H9 (cell line): ENCODE measurements at regions not wholly inside any gene's neighbourhood (a gene's known extent, or its start where the extent isn't known, plus 50 kb on each side); places are given as distances from the start of the nearest gene placed in this dataset.

ENCODE experiments used
- DNase-seq: peaks from one replicate; pipeline ENCODE4 v3.0.0-alpha.2; 2017
- H2AFZ ChIP-seq: one replicate; pipeline ENCODE4 v1.6.1; 2013; ENCODE audit warnings: mild to moderate bottlenecking, low read length, control low read depth, moderate library complexity
- H2AK5ac ChIP-seq: 2 replicates; pipeline ENCODE4 v1.6.1; 2013; ENCODE audit warnings: low read length, control low read depth, mixed read lengths; ENCODE audit not compliant: insufficient read length
- H2BK120ac ChIP-seq: one replicate; pipeline ENCODE4 v1.6.1; 2013; ENCODE audit warnings: low read depth, mild to moderate bottlenecking, low read length, control low read depth, inconsistent platforms; ENCODE audit not compliant: poor library complexity, severe bottlenecking
- H2BK12ac ChIP-seq: 2 replicates; pipeline ENCODE4 v1.6.1; 2013; ENCODE audit warnings: low read length, control low read depth, mixed read lengths, low read depth; ENCODE audit not compliant: insufficient read length
- H2BK15ac ChIP-seq: 2 replicates; pipeline ENCODE4 v1.6.1; 2013; ENCODE audit warnings: low read depth, low read length, control low read depth
- H2BK20ac ChIP-seq: one replicate; pipeline ENCODE4 v1.6.1; 2013; ENCODE audit warnings: low read depth, mild to moderate bottlenecking, low read length, control low read depth, inconsistent platforms; ENCODE audit not compliant: poor library complexity, severe bottlenecking
- H2BK5ac ChIP-seq: 2 replicates; pipeline ENCODE4 v1.6.1; 2013; ENCODE audit warnings: low read length, control low read depth, mixed read lengths; ENCODE audit not compliant: insufficient read length
- H3K14ac ChIP-seq: 2 replicates; pipeline ENCODE4 v1.6.1; 2013; ENCODE audit warnings: low read length, control low read depth; ENCODE audit not compliant: insufficient read depth
- H3K18ac ChIP-seq: 2 replicates; pipeline ENCODE4 v1.6.1; 2013; ENCODE audit warnings: low read depth, mild to moderate bottlenecking, mixed read lengths, low read length, control low read depth; ENCODE audit not compliant: insufficient read length
- H3K23ac ChIP-seq: 2 replicates; pipeline ENCODE4 v1.6.1; 2013; ENCODE audit warnings: low read length, control low read depth, mixed read lengths, low read depth; ENCODE audit not compliant: insufficient read length
- H3K23me2 ChIP-seq: 2 replicates; pipeline ENCODE4 v1.6.1; 2013; ENCODE audit warnings: low read depth, mild to moderate bottlenecking, mixed read lengths, low read length, control low read depth; ENCODE audit not compliant: insufficient read length, poor library complexity, severe bottlenecking
- H3K27ac ChIP-seq: 2 replicates; pipeline ENCODE4 v1.5.1; 2013; ENCODE audit warnings: low read length, control low read depth, mixed read lengths, low read depth; ENCODE audit not compliant: insufficient read length
- H3K27me3 ChIP-seq: 2 replicates; pipeline ENCODE4 v1.6.1; 2013; ENCODE audit warnings: low read length, control low read depth, inconsistent platforms; ENCODE audit not compliant: insufficient read depth
- H3K4ac ChIP-seq: 2 replicates; pipeline ENCODE4 v1.6.1; 2013; ENCODE audit warnings: low read depth, mild to moderate bottlenecking, control low read depth, inconsistent platforms, low read length, moderate library complexity
- H3K4me1 ChIP-seq: 2 replicates; pipeline ENCODE4 v1.6.1; 2013; ENCODE audit warnings: low read length, control low read depth, inconsistent platforms; ENCODE audit not compliant: insufficient read depth
- H3K4me2 ChIP-seq: 2 replicates; pipeline ENCODE4 v1.6.1; 2013; ENCODE audit warnings: low read length, control low read depth, mixed read lengths; ENCODE audit not compliant: insufficient read length, insufficient read depth
- H3K56ac ChIP-seq: 2 replicates; pipeline ENCODE4 v1.6.1; 2013; ENCODE audit warnings: low read depth, mild to moderate bottlenecking, mixed read lengths, low read length, control low read depth; ENCODE audit not compliant: insufficient read length
- H3K79me1 ChIP-seq: 2 replicates; pipeline ENCODE4 v1.6.1; 2013; ENCODE audit warnings: low read depth, mild to moderate bottlenecking, moderate library complexity, low read length, control low read depth, inconsistent platforms; ENCODE audit not compliant: insufficient read depth, poor library complexity, severe bottlenecking
- H3K79me2 ChIP-seq: 2 replicates; pipeline ENCODE4 v1.6.1; 2013; ENCODE audit warnings: low read length, control low read depth, inconsistent platforms; ENCODE audit not compliant: insufficient read depth
- H3K9ac ChIP-seq: 2 replicates; pipeline ENCODE4 v1.6.1; 2013; ENCODE audit warnings: low read length, control low read depth, mixed read lengths; ENCODE audit not compliant: insufficient read length; ENCODE audit errors: extremely low read depth
- H3K9me3 ChIP-seq: one replicate; pipeline ENCODE4 v1.6.1; 2013; ENCODE audit warnings: low read depth, low read length, inconsistent platforms; ENCODE audit not compliant: control insufficient read depth
- H3T11ph ChIP-seq: one replicate; pipeline ENCODE4 v1.6.1; 2013; ENCODE audit warnings: mild to moderate bottlenecking, low read length, control low read depth, inconsistent platforms
- H4K20me1 ChIP-seq: one replicate; pipeline ENCODE4 v1.6.1; 2013; ENCODE audit not compliant: control insufficient read depth, insufficient read length, insufficient read depth
- H4K5ac ChIP-seq: 2 replicates; pipeline ENCODE4 v1.6.1; 2013; ENCODE audit warnings: low read depth, mild to moderate bottlenecking, mixed read lengths, low read length, control low read depth; ENCODE audit not compliant: insufficient read length
- H4K8ac ChIP-seq: replicated peaks from 2 replicates; pipeline ENCODE4 v1.6.1; 2013; ENCODE audit warnings: low read length, control low read depth, mixed read lengths, low read depth; ENCODE audit not compliant: insufficient read length
- H4K91ac ChIP-seq: 2 replicates; pipeline ENCODE4 v1.6.1; 2013; ENCODE audit warnings: low read depth, mild to moderate bottlenecking, moderate library complexity, mixed read lengths, low read length, control low read depth; ENCODE audit not compliant: insufficient read length
- H3K27ac Mint-ChIP-seq, 3 experiments: 2 replicates in 2 of 3; 3 replicates in 1 of 3; pipeline ENCODE4 v1.8.0; 2020 to 2021; ENCODE audit warnings: mixed read lengths in 3 of 3, mild to moderate bottlenecking in 1 of 3, moderate library complexity in 1 of 3
- H3K27me3 Mint-ChIP-seq: 2 replicates; pipeline ENCODE4 v1.8.0; 2021; ENCODE audit warnings: low read depth, mild to moderate bottlenecking, moderate library complexity, mixed read lengths
- H3K36me3 Mint-ChIP-seq, 3 experiments: 2 replicates in 2 of 3; 3 replicates in 1 of 3; pipeline ENCODE4 v1.8.0; 2020 to 2021; ENCODE audit warnings: low read depth in 3 of 3, mixed read lengths in 3 of 3; ENCODE audit not compliant: insufficient read depth in 1 of 3
- H3K4me1 Mint-ChIP-seq, 2 experiments: 2 replicates each; pipeline ENCODE4 v1.8.0; 2020; ENCODE audit warnings: mixed read lengths in 2 of 2
- H3K4me3 Mint-ChIP-seq, 2 experiments: 2 replicates in 1 of 2; 3 replicates in 1 of 2; pipeline ENCODE4 v1.8.0; 2020 to 2021; ENCODE audit warnings: mild to moderate bottlenecking in 2 of 2, mixed read lengths in 2 of 2, moderate library complexity in 1 of 2
- H3K9me3 Mint-ChIP-seq, 2 experiments: 2 replicates in 1 of 2; 3 replicates in 1 of 2; pipeline ENCODE4 v1.8.0; 2020; ENCODE audit warnings: mild to moderate bottlenecking in 2 of 2, mixed read lengths in 2 of 2, moderate library complexity in 1 of 2
- CTCF ChIP-seq: fragments of 200-600 bp; sonication (generic); conservative IDR thresholded peaks from 3 replicates; pipeline ENCODE4 v1.8.0; 2021; ENCODE audit warnings: antibody characterized with exemption, mild to moderate bottlenecking
- WGBS: extraction: QIAGEN DNeasy Blood & Tissue Kit; methylation state at CpG from one replicate; pipeline ENCODE4 v1.1.7; 2013; ENCODE audit warnings: missing lambda C conversion rate, low lambda C conversion rate, mixed read lengths; ENCODE audit not compliant: insufficient read length; ENCODE audit errors: extremely low coverage; 5-methylcytosine and 5-hydroxymethylcytosine counted together

- Histone ChIP-seq H3K79me2 (no peaks in the 10 kb centered on the region), H3K4me2 (no peak overlapping the region), H2BK15ac (no peak overlapping the region), H3K14ac (no peak overlapping the region), H2AK5ac (no peak overlapping the region), H3K79me1 (no peaks in the 10 kb centered on the region), H4K20me1 (no peaks in the 10 kb centered on the region), H2BK120ac (no peak overlapping the region), H3K23ac (no peak overlapping the region), H3K4ac (no peak overlapping the region), H3K56ac (no peak overlapping the region), H4K91ac (no peak overlapping the region), H3K9me3 (no peaks in the 10 kb centered on the region), H3K27me3 (no peaks in the 10 kb centered on the region), H3K9ac (no peak overlapping the region), H2BK12ac (no peak overlapping the region), H3K27ac (no peak overlapping the region), H3K23me2 (no peaks in the 10 kb centered on the region), H3K18ac (no peak overlapping the region), H2BK5ac (no peak overlapping the region), H2AFZ (no peak overlapping the region), H4K5ac (no peak overlapping the region), H3K4me1 (no peaks in the 10 kb centered on the region), H2BK20ac (no peak overlapping the region), H4K8ac (no peak overlapping the region), H3T11ph (no peak overlapping the region)
- peaks cover 6% of the 10 kb centered on the region in 2 experiments; a peak in 4 of 5 replicates for H3K9me3 Mint-ChIP-seq
- no peak for TF ChIP-seq CTCF
- no CpG with 5 or more reads among the region's 1 CpG for WGBS
- H3K27me3 Mint-ChIP-seq, result peaks cover 83% of the 10 kb centered on the region
- H3K36me3 Mint-ChIP-seq, result no peaks in the 10 kb centered on the region; a peak in 1 of 7 replicates
- peaks cover 0 to 4% of the 10 kb centered on the region in 2 experiments; a peak in 3 of 4 replicates for H3K4me1 Mint-ChIP-seq
- DNase-seq, result no peak
- H3K27ac Mint-ChIP-seq, result no peak overlapping the region
- no peak overlapping the region for H3K4me3 Mint-ChIP-seq
Measured at GRCh38 chr4:16442296-16442695, 216.0 kb upstream of the TAPT1 start.
